Endothelial cell of umbilical vein (primary cell): ENCODE measurements at regions not wholly inside any gene's neighbourhood (a gene's known extent, or its start where the extent isn't known, plus 50 kb on each side); places are given as distances from the start of the nearest gene placed in this dataset.

Experiments
- CTCF ChIP-seq, 2 donors: IDR thresholded peaks; 1 replicate in 1 of 2; 2 replicates in 1 of 2; pipeline ENCODE4 v1.5.1; 2011; ENCODE audit warnings: low read length in 2 of 2, mild to moderate bottlenecking in 2 of 2, moderate library complexity in 2 of 2, control low read depth in 1 of 2, inconsistent platforms in 1 of 2, low read depth in 1 of 2; ENCODE audit not compliant: insufficient read depth in 1 of 2; ENCODE audit errors: extremely low read depth in 1 of 2
- FOS ChIP-seq: IDR thresholded peaks from 2 replicates; pipeline ENCODE4 v1.6.1; 2011; ENCODE audit warnings: mild to moderate bottlenecking, low read length, moderate library complexity, borderline replicate concordance; ENCODE audit not compliant: insufficient read depth

- no peak for TF ChIP-seq CTCF (IDR thresholded peaks at IDR 0.05; ENCODE audit: extremely low read depth in 1 of 2, insufficient read depth in 1 of 2, low read depth in 1 of 2, low read length in 2 of 2)
- no peak for TF ChIP-seq FOS
These were observed 566.0 kb downstream of the TMX3 start for GRCh38 chr18:68148863-68149262.
